Esophagus (tissue), 2 donors: ENCODE measurements at regions not wholly inside any gene's neighbourhood (a gene's known extent, or its start where the extent isn't known, plus 50 kb on each side); places are given as distances from the start of the nearest gene placed in this dataset.
"Not testable (repeated sequence)": the region's sequence is repeated elsewhere in the genome, so short reads cannot be mapped to it uniquely, and the experiment has no call there.

Experiments
- H3K27ac ChIP-seq, 2 donors: one replicate each; pipeline ENCODE4 v1.5.1; 2013; ENCODE audit warnings: low read depth in 2 of 2, mild to moderate bottlenecking in 2 of 2, inconsistent platforms in 1 of 2, low read length in 1 of 2, moderate library complexity in 1 of 2
- H3K27me3 ChIP-seq, 2 donors: one replicate each; pipeline ENCODE4 v1.6.1; 2013; ENCODE audit warnings: low read length in 2 of 2, control low read depth in 1 of 2, mild to moderate bottlenecking in 1 of 2; ENCODE audit not compliant: insufficient read depth in 2 of 2, control insufficient read depth in 1 of 2
- H3K36me3 ChIP-seq, 2 donors: one replicate each; pipeline ENCODE4 v1.6.1; 2013; ENCODE audit warnings: low read length in 1 of 2; ENCODE audit not compliant: control insufficient read depth in 2 of 2, insufficient read depth in 2 of 2
- H3K4me1 ChIP-seq, 2 donors: one replicate each; pipeline ENCODE4 v1.6.1; 2013; ENCODE audit warnings: low read length in 1 of 2; ENCODE audit not compliant: control insufficient read depth in 2 of 2, insufficient read depth in 2 of 2
- H3K4me3 ChIP-seq, 2 donors: one replicate each; pipeline ENCODE4 v1.5.1; 2013; ENCODE audit warnings: low read length in 2 of 2, mild to moderate bottlenecking in 2 of 2, low read depth in 1 of 2, moderate library complexity in 1 of 2
- H3K9me3 ChIP-seq, 2 donors: one replicate each; pipeline ENCODE4 v1.6.1; 2013; ENCODE audit warnings: mild to moderate bottlenecking in 2 of 2, low read depth in 1 of 2, low read length in 1 of 2, moderate library complexity in 1 of 2; ENCODE audit not compliant: control insufficient read depth in 2 of 2, insufficient read depth in 1 of 2
- WGBS, 2 donors: extraction: QIAGEN DNeasy Blood & Tissue Kit; methylation state at CpG; one replicate each; pipeline ENCODE4 v1.1.7; 2013; 5-methylcytosine and 5-hydroxymethylcytosine counted together
- donor health status: healthy with polysubstance abuse.
- donor health status: Bipolar disorder and iron deficiency.

- WGBS, 2 donors = 84 to 88% methylated on average over 3 of the region's 3 CpGs
Observed at GRCh38 chr6:8821981-8822381, 386.6 kb upstream of the SLC35B3 start.

GRCh38 chr6:8820313-8820712 lies 385.0 kb upstream of the SLC35B3 start:
- no peaks in the 10 kb centered on the region for H3K9me3 ChIP-seq
- H3K27me3 ChIP-seq = no peaks in the 10 kb centered on the region
- no peak overlapping the region for H3K27ac ChIP-seq
- H3K4me3 ChIP-seq = no peak overlapping the region
- no peaks in the 10 kb centered on the region for H3K4me1 ChIP-seq
- H3K36me3 ChIP-seq = no peaks in the 10 kb centered on the region

More at GRCh38 chr6:8821981-8822381, 386.6 kb upstream of the SLC35B3 start:
- no peaks in the 10 kb centered on the region for H3K36me3 ChIP-seq
- no peak overlapping the region for H3K27ac ChIP-seq
- H3K4me1 ChIP-seq = no peaks in the 10 kb centered on the region
- H3K4me3 ChIP-seq = no peak overlapping the region
- no peaks in the 10 kb centered on the region for H3K9me3 ChIP-seq
- no peaks in the 10 kb centered on the region for H3K27me3 ChIP-seq

DNA sequence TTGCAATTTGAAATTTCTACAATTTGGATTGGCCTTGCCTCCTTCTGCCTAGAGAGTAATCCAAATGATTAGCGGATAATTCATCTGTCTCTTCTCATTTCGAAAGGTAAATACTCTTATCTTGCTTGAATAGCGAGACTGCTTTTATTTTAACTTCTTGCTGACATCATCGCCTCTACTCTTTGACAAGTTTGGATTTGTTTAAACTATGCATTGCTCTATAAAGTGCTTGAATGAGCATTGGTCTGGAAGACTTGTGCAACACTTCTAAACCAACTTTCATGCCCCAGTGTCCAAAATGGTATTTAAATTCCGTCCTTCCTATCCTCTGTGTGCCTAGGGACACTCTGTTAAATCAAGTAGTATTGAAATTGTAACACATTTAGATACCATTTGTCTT lies 384.1 kb upstream of the SLC35B3 start:
- Histone ChIP-seq H3K36me3 (no peaks in the 10 kb centered on the region), H3K27me3 (no peaks in the 10 kb centered on the region), H3K9me3 (no peaks in the 10 kb centered on the region), H3K4me1 (no peaks in the 10 kb centered on the region), H3K27ac (no peak overlapping the region), H3K4me3 (no peak overlapping the region)
- 47% methylated on average over 5 of the region's 5 CpGs for WGBS, 2 donors

- no peaks in the 10 kb centered on the region for H3K9me3 ChIP-seq
Observed at GRCh38 chr6:8814440-8815000, 379.2 kb upstream of the SLC35B3 start.

DNA sequence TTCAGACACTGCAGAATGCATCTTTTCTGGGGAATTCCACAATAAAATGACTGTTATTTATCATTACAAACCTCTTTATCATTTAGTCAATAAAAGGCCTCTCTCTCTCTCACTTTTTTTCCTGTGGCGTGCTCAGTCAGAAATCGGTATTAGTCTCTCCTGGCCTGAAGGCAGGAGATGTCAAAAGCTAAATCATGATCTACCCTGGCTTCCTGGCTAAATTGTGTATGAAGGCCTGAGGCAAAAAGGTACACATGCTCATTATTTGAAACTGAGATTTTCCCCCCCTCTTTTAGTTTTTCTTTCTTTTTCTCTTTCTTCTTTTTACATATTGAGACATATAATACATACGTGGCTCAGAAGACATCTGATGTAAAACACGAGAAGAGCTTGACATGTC lies 375.0 kb upstream of the SLC35B3 start:
- Histone ChIP-seq H3K9me3 (no peaks in the 10 kb centered on the region), H3K27ac (no peak overlapping the region), H3K4me1 (no peaks in the 10 kb centered on the region)

More at GRCh38 chr6:8814440-8815000, 379.2 kb upstream of the SLC35B3 start:
- Histone ChIP-seq H3K4me3 (no peak overlapping the region), H3K27me3 (no peaks in the 10 kb centered on the region), H3K27ac (no peak overlapping the region), H3K4me1 (no peaks in the 10 kb centered on the region), H3K36me3 (no peaks in the 10 kb centered on the region)
- 27 to 45% methylated on average over 1 of the region's 1 CpG for WGBS, 2 donors

DNA sequence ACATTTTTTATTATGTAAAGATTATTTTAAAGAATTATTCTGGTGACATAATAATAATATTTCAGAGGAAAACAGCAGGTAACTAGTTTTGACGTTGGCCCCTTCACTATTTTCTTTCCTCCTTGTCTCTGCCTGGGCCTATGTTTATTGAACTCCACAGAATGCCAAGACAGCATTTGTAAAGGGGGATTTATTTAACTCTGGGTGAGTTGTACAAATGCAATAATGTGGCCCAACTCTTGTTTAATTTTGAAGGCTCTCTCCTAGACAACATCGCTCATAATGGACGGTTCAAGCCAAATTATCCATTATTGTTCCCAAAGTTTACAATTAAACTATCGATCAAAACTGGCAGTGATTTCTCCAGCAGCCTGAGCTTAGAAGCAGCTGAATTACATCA lies 374.3 kb upstream of the SLC35B3 start:
- no peaks in the 10 kb centered on the region for H3K4me1 ChIP-seq
- no peaks in the 10 kb centered on the region for H3K27me3 ChIP-seq
- no peak overlapping the region for H3K27ac ChIP-seq
- WGBS, 2 donors = 56 to 57% methylated on average over 4 of the region's 4 CpGs
- H3K9me3 ChIP-seq = no peaks in the 10 kb centered on the region
- H3K4me3 ChIP-seq = no peak overlapping the region
- H3K36me3 ChIP-seq = no peaks in the 10 kb centered on the region

More for the DNA sequence above, 375.0 kb upstream of the SLC35B3 start:
- Histone ChIP-seq H3K4me3 (no peak overlapping the region), H3K27me3 (no peaks in the 10 kb centered on the region), H3K36me3 (no peaks in the 10 kb centered on the region)
- WGBS, 2 donors = 55 to 61% methylated on average over 4 of the region's 4 CpGs

- H3K9me3 ChIP-seq = peaks cover 0 to 2% of the 10 kb centered on the region in 2 donors
- no peaks in the 10 kb centered on the region for H3K4me1 ChIP-seq
- no peak overlapping the region for H3K4me3 ChIP-seq
- no peaks in the 10 kb centered on the region for H3K27me3 ChIP-seq
- 79 to 87% methylated on average over 2 of the region's 2 CpGs for WGBS, 2 donors
- H3K27ac ChIP-seq = no peak overlapping the region
- H3K36me3 ChIP-seq = no peaks in the 10 kb centered on the region
Observed at GRCh38 chr6:8803181-8803760, 367.9 kb upstream of the SLC35B3 start.

DNA sequence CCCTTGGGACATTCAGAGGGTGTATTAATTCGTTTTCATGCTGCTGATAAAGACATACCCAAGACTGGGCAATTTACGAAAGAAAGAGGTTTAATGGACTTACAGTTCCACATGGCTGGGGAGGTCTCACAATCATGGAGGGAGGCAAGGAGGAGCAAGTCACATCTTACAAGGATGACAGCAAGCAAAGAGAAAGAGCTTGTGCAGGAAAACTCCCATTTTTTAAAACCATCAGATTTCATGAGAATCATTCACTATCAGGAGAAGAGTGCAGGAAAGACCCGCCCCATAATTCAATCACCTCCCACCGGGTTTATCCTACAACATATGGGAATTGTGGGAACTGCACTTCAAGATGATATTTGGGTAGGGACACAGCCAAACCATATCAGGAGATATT lies 367.1 kb upstream of the SLC35B3 start:
- WGBS, 2 donors = 88 to 91% methylated on average over 4 of the region's 4 CpGs

DNA sequence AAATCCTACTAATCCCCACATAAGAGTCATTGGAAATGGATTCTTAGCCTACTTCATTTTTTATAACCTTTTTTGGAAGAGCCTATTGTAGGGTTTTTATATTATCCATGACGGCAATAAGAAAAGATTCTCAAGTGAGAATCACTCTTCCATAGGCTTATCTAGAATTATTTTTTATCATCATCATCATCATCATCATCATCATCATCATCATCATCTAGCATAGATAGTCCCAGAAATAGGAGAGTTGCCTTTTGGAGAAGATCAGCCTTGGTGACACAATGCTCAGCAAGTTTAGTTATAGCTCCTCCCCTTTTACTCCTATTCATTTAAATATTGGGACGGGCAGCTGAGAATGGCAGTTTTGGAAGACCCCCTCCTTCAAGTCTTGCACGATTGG lies 359.1 kb upstream of the SLC35B3 start:
- H3K9me3 ChIP-seq = no peaks in the 10 kb centered on the region
- H3K4me1 ChIP-seq = no peaks in the 10 kb centered on the region
- no peak overlapping the region for H3K27ac ChIP-seq
- H3K4me3 ChIP-seq = no peak overlapping the region
- H3K27me3 ChIP-seq = no peaks in the 10 kb centered on the region
- WGBS, 2 donors = 81 to 90% methylated on average over 3 of the region's 3 CpGs
- H3K36me3 ChIP-seq = no peaks in the 10 kb centered on the region

More for the DNA sequence above, 367.1 kb upstream of the SLC35B3 start:
- H3K4me3 ChIP-seq, H3K36me3 ChIP-seq, H3K27me3 ChIP-seq, H3K27ac ChIP-seq, H3K9me3 ChIP-seq, H3K4me1 ChIP-seq: not testable (repeated sequence)

- no peak overlapping the region for H3K4me3 ChIP-seq
- H3K4me1 ChIP-seq = no peaks in the 10 kb centered on the region
- no peak overlapping the region for H3K27ac ChIP-seq
- H3K27me3 ChIP-seq = no peaks in the 10 kb centered on the region
- no peaks in the 10 kb centered on the region for H3K9me3 ChIP-seq
- 69 to 78% methylated on average over 2 of the region's 2 CpGs for WGBS, 2 donors
- H3K36me3 ChIP-seq = no peaks in the 10 kb centered on the region
Observed at GRCh38 chr6:8789878-8790277, 354.5 kb upstream of the SLC35B3 start.
